ENCODE measurements at regions not wholly inside any gene's neighbourhood (a gene's known extent, or its start where the extent isn't known, plus 50 kb on each side); places are given as distances from the start of the nearest gene placed in this dataset.
"Not testable (repeated sequence)": the region's sequence is repeated elsewhere in the genome, so short reads cannot be mapped to it uniquely, and the experiment has no call there.

DNA sequence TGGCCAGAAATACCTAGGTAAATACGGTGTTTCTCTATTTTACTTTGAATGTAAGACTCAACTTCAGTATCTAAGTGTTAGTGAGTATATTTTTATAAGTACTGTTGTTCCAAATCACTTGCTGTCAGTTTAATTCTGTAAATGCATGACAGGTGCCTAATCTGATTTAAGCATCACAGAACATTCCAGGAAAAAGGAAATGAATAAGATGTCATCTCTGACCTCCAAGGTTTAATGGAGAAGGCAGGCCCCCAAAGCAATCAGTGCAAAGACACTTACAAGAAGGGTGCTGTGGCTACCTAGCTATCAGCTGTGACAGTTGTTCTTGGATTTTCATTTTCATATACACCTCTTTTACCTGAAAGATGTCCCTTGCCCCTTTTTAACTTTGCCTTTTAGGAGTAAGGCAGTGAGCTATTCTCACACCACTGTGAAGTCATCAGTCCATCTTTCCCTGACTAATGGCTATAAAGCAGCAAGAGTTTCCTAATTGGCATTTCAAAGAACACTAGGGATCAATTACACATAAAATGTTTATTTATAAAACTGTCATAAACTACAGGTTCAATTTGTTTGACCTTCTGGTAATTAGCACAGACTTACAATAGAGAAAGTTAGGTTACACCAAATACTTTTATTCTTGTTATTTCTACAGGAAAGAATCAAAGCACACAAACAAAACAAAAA, 427.6 kb downstream of the SPRY2 start:
- no peak for DNase-seq (ENCODE audit: low spot score)

DNA sequence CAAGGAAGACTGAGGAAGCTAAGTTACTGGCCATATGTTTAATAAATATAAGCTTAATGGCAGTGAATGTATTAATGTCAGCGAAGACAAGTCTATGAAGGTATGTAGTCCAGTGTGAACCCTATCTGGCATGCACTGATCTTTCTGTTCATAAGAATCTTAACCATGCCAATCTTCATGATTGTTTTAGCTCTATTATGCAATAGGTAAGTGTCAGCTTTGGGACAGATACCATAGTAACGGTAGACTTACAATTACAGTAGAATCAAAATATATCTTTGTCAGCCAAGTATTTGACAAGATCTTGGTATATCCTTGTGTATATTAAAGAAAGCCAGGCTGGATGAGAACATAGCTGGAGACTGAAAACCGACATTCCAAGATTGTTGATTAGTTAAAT, 428.5 kb downstream of the SPRY2 start:
- no peak for DNase-seq (ENCODE audit: low spot score)

DNA sequence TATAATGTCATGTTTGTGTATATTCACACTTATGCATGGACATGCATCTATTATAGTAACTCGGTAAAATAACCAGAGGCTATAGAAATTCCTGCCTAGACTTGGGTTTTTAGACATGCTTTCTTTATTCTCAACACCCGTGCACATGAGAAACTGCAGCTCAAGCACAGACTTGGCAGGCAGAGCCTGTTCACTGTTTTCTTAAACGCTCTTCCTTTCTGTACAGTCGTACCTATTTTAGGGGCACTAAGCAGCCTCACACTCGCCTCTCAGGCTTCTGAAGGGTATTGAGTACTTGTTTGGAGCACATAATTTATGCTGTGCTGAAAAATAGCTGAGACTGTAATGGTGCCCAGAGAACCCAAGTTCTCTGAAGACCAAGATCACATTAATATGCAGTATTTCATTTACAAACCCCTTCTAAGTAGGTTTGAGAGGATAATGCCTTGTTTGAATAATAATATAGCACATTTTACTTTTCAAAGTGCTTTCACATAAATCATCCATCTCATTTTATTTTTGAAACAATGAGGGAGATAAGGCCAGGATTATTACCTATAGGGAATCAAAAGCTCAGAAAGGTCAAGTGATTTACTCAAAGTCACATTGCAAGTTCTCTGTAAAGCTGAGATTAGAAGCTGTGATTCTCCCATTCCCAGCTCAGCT, 429.9 kb downstream of the SPRY2 start:
- DNase-seq (ENCODE audit: low spot score): no peak

DNA sequence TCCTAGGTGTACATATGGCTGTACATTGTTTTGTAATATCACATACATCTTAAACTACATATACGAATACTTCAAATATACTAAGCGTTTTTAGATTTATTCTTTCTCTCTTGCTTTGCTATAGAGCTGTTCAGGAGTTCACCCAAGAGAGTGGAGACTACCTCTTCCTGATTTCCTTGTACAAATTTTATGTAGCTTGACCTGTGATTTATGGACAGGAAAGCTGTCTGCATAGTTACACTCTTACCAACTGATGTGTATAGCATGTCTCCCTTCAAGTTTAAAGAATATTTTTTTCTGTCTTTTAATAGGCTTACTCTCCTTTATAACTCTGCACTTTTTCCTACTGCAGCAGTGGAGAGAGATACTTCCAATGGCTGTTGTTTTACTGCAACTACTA, 428.7 kb downstream of the NDFIP2 start:
- DNase-seq (ENCODE audit: low spot score): no peak

DNA sequence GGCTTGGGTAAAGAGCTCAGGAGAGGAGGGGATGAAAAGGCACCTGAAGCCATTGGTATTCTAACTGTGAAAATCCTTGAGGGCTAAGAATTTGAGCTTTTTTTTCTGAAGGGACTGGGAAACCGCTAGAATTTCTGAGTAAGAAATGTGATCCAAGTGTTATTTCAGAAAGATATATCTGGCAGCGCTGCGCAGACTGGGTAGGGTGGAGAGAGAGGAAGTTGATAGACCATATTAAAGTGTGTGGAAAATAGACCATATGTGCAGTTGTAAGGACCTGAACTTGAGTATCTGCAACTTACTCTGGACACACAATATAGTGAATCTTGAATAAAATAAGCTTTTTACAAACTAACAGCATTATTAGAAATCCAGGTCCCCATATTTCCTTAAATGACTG, 427.4 kb downstream of the NDFIP2 start:
- no peak for DNase-seq (ENCODE audit: low spot score)

DNA sequence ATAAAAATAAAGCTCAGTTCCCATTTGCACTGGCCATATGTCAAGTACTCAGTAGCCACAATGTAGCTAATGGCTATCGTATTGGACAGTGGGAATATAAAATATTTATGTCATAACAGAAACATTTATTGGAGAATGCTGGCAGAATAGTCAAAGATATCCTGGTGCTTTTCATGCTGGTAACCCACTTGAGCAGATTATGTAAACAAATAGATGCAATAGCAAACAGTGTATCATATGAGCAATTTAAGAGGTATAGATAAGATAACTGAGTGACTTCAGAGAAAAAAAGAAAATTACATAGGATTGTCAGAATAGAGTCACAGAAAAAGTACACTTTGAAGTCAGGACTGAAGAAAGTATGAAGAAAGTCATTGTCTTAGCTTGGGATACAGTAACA, 426.6 kb downstream of the NDFIP2 start:
- DNase-seq (ENCODE audit: low spot score): no peak

DNA sequence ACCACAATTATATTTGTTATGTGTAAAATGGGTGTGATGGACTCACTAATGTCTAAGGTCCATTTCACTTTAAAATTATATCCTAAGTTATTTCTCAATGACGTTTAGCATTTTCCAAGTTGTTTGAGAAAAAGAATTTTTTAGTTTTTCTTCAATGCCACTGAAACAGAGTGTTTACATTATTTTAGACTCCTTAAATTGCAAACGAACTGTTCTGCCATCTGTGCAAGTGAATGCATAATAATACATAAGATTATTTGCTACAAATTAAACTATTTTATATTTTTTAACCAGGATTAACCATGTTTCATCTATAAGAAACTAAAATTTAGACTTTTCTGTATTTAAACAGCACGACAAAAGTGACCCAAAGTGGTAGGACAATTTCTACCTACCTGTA, 425.4 kb downstream of the NDFIP2 start:
- no peak for DNase-seq (ENCODE audit: low spot score)

DNA sequence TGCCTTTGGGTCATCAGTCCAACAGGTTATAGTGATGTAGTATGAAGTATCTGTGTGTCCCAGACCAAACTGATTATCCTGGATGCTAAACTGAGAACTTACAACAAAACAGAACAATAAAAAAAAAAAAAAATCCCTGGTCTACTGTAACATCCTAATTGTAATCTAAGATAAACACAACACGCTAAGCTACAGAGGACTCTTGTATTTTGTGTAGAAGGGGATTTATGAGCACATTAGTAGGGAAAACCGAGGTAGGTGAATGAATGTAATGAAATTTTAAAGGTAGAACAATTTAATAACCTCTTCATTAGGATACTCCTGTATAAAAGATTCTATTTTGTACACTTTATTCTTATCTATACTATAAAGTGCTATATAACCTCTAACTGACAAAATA, 424.1 kb downstream of the NDFIP2 start:
- DNase-seq (ENCODE audit: low spot score): no peak

DNA sequence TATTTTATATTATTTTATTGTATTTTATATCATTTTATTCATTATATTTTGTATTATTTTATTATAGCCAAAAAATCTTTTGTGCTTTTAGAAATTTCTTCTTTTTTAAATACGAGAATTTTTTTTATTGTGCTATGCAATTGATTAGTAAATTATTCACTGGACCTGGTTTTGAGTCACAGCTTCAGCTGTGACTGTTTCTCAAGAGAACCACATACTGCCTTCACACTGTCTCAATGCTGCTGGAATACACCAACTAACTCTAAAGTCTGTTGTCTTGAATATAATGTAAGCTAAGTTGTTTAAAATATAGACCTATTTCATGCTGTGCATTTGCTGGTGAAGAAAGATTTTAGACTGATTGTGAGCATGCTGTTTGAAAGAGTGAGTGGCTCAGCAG, 423.6 kb downstream of the NDFIP2 start:
- DNase-seq (ENCODE audit: low spot score): no peak

DNA sequence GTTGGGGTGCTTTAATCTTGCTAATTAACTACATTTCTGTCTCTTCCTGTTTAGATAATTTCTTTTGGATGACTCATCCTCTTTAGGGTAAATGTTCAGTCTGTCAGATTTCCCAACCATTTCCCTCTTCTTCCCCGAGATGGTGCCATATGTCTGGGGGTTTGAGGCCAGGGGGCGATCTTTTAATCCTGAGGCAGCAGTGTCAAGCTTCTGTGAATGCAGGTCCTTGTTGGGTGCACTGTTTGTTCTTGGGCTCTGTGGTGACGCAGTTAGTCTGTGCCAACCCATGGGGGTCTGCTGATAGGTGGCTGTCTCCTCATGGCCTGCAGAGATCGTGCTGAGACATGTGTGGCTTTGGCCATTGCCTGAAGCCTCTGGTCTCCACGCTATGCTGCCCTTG, 420.4 kb downstream of the NDFIP2 start:
- DNase-seq (ENCODE audit: low spot score): peak; percentile 14

DNA sequence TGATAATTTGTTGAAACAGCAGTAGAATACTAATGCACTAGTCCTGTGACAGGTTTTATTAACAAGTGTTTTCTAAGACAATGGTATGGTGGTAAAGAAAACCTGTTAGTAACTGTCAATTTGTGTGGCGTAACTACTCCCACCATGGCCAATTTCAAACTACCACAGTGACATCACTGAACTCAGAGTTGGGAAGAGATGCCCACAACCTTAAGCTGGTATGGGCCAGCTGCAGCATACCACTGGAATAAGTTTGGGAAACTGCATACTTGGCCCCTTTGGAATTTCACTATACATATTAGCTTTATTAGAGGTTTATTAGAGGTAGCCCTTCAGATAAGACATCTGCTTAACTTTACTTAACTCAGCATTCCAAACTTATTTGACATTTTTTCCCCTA, 419.4 kb downstream of the NDFIP2 start:
- no peak for DNase-seq (ENCODE audit: low spot score)

DNA sequence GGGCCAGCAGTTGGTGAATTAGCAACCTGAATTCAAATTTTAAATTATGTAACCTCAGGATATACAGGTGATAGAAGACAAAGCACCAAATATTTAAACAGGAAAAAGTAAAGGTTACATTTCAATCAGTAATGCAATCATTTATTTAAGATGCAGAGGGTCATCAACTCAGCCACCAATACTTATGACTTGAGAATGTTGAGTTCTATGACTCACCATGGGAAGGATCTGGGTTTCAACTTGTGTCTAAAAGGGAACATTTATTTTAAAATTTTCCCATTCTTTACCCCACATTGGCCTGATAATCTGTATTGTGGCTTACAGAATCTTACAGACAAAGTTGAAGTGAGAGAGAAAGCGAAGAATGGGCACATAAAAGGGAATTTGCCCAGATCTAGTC, 418.0 kb downstream of the NDFIP2 start:
- DNase-seq (ENCODE audit: low spot score): no peak

DNA sequence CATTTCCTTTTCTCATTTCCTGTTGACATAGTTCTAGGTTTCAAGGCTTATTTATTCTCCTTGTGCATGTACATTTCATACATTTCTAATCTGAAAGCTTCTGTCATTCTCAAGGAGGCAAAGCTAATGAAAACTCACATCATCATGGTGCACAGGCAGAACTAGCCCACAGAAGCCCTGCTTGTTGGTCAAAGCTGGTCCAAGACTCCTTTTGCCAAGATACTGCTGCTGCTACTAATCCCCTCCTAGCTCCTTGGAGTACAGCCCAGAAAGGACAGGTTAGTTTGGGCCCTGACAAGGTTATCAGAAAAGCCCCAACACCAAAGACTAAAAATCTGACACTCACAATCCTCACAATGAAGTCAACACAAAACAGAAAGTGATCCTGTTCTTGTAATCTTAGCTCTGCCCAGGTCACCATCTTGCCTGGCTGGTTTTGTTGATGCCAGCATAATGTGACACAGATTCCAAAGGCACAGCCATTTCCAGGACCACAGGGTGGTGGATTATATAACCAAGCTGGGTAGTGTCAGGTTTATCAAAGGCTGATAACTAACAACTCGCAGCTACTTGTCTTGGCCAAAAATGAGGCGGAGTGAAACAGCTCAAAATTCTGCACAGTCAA, 417.4 kb downstream of the NDFIP2 start:
- DNase-seq (ENCODE audit: low spot score): no peak

DNA sequence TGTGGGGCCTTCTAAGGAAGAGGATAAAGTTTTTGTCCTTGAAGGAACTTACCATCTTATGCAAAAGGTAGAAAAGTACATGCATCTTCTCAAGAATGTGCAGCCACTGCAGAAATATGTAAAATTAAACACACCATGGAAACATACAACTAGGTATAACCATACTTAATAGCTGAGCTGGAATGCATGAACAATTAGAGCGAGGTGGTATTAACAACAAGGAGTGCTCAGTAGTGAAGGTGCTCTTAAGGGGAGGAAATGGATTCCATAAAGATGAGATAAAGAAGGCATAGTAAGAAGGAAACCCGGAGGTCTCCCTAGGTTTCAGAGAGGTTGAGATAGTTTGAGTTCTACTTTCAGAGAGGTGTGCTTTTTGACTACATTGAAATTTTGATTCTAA, 415.9 kb downstream of the NDFIP2 start:
- no peak for DNase-seq (ENCODE audit: low spot score)

DNA sequence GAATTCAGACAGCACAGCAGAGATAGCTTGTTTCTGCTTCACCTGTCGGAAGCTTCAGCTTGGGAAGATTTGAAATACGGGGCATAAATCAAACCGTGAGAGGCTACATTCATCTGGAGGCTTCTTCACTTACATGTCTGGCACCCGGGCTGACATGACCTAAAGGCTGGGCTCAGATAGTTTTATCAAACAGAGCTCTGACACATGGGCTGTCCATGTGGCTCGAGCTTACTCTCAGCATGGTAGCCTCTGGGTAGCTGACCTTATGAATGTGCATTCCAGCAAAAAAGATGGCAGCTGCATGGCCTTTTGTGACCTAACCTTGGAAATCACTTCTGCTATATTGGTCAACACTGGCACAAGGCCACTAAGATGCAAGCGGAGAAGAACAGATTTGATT, 414.5 kb downstream of the NDFIP2 start:
- no peak for DNase-seq (ENCODE audit: low spot score)

DNA sequence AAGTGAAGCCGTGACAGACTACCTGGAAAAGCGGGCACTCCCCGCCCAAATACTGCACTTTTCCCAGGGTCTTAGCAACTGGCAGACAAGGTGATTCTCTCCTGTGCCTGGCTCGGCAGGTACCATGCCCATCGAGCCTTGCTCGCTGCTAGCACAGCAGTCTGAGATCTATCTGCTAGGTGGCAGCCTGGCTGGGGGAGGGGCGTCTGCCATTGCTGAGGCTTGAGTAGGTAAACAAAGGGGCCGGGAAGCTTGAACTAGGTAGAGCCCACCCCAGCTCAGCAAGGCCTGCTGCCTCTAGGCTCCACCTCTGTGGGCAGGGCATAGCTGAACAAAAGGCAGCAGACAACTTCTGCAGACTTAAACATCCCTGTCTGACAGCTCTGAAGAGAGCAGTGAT, 406.3 kb downstream of the NDFIP2 start:
- not testable (repeated sequence) for DNase-seq (ENCODE audit: low spot score)

DNA sequence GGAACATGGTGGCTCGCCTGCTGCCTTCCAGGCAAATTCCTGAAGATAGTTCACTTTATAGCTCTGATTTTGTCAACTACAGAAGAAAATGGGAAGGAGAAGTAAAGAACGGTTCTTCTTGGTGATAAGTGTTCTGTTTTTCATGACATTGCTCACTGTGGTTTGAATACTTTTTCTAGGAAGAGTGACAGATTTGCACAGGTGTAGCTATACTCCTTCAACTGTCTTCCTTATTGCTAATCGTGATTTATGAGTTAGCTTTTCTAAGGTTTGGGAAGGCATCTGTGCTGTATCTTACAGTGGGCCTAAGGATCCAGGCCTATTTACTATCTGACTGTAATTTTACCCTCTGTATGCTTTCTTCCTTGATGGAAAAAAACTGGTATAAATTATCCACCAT, 405.6 kb downstream of the NDFIP2 start:
- DNase-seq (ENCODE audit: low spot score): no peak

DNA sequence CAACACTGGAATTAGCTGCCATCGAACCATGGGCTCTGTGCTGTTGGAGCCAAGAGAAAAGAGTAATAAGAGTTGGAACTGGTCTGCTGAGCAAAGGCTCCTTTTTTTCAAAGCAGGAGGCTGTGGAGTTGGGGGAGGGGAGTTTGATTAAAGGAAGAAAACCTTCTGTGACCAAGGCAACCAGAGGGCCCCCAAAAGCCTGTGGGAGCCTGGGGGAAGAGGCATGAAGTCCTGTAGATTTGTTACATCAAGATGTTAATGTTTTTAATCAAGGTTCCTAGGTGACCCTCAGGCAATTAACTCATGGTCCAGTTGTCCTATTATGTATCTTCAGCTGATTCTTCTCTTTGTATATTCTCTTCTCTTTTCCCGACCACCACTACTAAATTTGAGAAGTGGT, 403.9 kb downstream of the NDFIP2 start:
- DNase-seq (ENCODE audit: low spot score): no peak

DNA sequence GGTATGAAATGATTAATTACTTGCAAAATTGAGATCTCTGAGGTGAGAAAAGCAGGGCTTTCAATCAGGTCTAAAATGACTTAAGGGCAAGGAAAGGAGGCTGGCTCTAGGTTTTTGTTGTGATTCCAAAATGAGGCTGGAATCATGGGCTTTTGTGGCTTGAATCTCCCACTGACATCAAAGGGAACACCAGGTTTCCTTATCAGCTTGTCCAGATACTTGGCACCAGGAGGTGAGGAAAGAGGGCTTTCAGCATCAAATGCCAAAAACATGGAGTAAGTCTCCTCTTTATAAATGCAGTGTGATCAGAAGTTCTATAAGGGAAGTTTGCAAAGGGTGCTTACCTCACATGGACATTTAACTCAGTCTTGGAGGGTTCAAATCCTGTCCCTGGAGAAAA, 402.3 kb downstream of the NDFIP2 start:
- DNase-seq (ENCODE audit: low spot score): no peak

DNA sequence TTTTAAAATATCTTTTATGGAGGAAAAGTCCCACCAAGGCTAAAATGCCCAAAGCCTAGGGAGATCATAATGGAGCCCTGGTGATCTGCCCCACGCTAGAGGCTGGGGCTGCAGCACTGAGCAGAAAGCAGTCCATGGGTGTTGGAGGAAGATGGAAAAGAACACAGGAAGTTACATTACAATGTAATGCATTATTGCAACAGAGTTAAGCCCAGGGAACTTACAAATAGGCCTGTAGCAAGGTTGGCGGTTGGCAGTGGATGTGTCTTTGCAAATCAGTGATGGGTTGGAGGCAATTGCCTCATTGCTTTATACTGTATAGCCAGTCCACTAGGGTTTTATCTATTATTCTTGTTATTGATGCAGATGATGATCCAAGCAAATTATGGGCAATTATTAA, 399.9 kb downstream of the NDFIP2 start:
- no peak for DNase-seq (ENCODE audit: low spot score)

DNA sequence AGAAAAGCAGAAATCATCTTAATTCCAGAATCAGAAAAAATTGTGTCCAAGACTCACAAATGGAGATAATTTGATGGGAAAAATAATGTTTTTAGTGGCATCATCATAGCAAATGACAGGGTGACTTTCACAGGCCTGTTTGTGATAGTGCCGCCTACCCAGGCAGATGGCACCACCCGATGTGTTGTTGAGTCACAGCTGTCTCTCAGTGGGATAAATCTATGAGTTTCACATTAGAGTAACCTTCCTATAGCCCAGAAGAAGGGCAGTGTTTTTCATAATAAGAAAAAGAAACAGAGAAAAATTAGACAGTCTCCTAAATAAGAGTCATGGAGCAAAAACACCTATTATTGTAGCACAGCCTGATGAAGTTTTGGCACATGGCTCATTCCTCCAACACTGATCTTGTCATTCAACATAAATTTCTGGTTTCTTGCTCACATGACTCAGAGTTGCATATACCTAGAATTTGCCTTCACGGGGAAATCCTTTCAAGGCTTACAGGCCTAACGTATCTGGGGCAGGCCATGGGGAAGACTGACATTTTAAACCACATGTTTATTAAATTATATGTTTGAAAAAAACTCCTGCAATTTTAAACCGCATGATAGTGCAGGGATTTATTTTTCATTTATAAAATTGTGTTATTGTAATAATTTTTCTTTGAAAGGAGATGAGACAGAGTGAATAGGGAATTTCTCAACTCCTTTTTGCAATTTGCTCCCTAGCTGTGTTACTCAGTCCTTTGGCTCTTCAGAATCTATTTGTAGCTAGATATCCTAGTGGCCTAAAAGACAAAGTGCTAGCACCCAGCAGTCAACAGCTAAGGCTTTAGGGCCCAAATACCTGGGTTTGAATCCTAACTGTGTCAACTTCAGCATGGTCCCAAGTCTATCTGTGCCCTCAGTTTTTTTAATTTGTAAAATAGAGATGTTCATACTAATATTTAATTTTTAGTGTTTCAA, 393.7 kb downstream of the NDFIP2 start:
- peak; percentile 17 for DNase-seq (ENCODE audit: low spot score)

DNA sequence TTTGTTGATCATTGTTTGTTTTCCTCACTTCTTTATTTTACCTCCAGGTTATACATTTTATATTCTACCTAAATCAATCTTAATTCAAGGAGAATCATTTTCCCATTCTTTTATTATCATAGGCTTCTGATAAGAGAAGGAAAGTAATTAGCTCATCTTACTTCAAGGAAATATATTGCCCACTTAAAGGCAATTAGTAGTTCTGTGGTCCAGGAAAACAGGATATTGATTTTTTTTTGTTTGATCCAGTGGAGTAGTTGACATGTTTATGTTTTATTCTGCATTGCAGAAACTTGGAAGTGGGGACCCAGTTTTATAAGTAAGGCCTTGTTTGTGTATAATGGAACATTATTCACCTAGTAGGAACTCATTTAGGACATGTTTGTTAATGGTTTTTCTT, 390.6 kb downstream of the NDFIP2 start:
- no peak for DNase-seq (ENCODE audit: low spot score)

DNA sequence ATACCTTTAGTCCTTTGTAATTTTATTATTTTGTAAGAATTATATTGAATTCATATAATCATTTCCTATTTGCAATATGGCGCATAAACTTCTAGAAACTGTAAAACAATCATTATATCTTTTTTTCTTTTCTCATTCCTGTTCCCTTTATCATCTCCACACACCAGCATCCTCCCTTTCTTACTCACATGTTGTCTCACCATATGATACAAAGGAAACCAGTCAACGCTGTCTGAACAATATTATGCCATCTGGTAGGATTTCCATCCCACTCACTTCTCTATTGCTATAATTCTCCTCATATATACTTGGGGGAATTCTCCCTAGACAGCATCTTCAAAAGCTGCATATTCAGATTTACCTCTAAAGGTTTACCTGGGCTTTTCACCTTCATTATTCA, 389.8 kb downstream of the NDFIP2 start:
- no peak for DNase-seq (ENCODE audit: low spot score)
